Suprapubic skin (tissue), 4 donors: ENCODE measurements at regions not wholly inside any gene's neighbourhood (a gene's known extent, or its start where the extent isn't known, plus 50 kb on each side); places are given as distances from the start of the nearest gene placed in this dataset.

Source experiments
- DNase-seq, 2 donors: peaks; one replicate each; pipeline ENCODE4 v3.0.0-alpha.2; 2019; ENCODE audit warnings: low spot score in 2 of 2
- H3K27ac ChIP-seq: fragments of 200-600 bp; sonication (generic); one replicate; pipeline ENCODE4 v1.5.1; 2019
- H3K27me3 ChIP-seq: fragments of 200-600 bp; sonication (generic); one replicate; pipeline ENCODE4 v1.5.1; 2019
- H3K36me3 ChIP-seq: fragments of 200-600 bp; sonication (generic); one replicate; pipeline ENCODE4 v1.5.1; 2019
- H3K4me1 ChIP-seq: fragments of 200-600 bp; sonication (generic); one replicate; pipeline ENCODE4 v1.5.1; 2019
- H3K4me3 ChIP-seq: fragments of 200-600 bp; sonication (generic); one replicate; pipeline ENCODE4 v1.5.1; 2019; ENCODE audit warnings: mild to moderate bottlenecking
- H3K9me3 ChIP-seq: fragments of 200-600 bp; sonication (generic); one replicate; pipeline ENCODE4 v1.5.1; 2019
- EP300 ChIP-seq: sonication (generic); formaldehyde crosslinking; IDR thresholded peaks from one replicate; pipeline ENCODE4 v1.6.1; 2017; ENCODE audit warnings: antibody characterized with exemption
- POLR2A ChIP-seq, 2 donors: fragments of 450-650 bp; IDR thresholded peaks; one replicate each; pipeline ENCODE4 v1.6.1; 2017; ENCODE audit warnings: antibody characterized with exemption in 2 of 2, mild to moderate bottlenecking in 2 of 2, moderate library complexity in 2 of 2
- POLR2AphosphoS5 ChIP-seq, 3 donors: sonication (generic); formaldehyde crosslinking; IDR thresholded peaks; one replicate each; pipeline ENCODE4 v1.6.1; 2017; ENCODE audit warnings: antibody characterized with exemption in 3 of 3
- WGBS: methylation state at CpG from one replicate; pipeline ENCODE4 v1.1.5; 2018; 5-methylcytosine and 5-hydroxymethylcytosine counted together
- TF ChIP-seq, protein P1 (sequence below), 2 donors: fragments of 200-600 bp in 1 of 2; fragments of 450-650 bp in 1 of 2; sonication (generic) in 1 of 2; IDR thresholded peaks; one replicate each; pipeline ENCODE4 v1.5.1; 2016 to 2019; ENCODE audit warnings: antibody characterized with exemption in 2 of 2, mild to moderate bottlenecking in 1 of 2, moderate library complexity in 1 of 2

DNA sequence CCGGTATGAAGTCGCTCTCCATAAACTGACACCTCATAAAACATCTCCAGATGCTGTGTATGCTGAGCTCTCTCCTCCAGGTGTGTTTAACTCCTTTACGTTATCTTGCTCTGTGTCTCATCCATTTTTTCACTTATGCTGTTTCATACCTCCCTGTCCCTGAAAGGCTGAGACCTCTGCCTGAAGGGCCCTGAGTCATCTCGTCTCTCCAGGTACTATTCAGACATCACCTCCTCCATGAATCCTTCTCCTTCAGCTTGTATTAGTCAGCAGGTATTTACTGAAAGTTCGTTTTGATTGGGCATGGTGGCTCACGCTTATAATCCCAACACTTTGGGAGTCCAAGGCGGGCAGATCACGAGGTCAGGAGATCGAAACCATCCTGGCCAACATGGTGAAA lies 244.5 kb upstream of the EPHA4 start:
- WGBS: 82% methylated on average over 9 of the region's 9 CpGs
- Histone ChIP-seq H3K36me3 (no peaks in the 10 kb centered on the region), H3K4me3 (no peak overlapping the region), H3K4me1 (no peaks in the 10 kb centered on the region), H3K9me3 (no peaks in the 10 kb centered on the region), H3K27ac (no peak overlapping the region), H3K27me3 (no peaks in the 10 kb centered on the region)
- no peak for TF ChIP-seq POLR2AphosphoS5 (IDR thresholded peaks at IDR 0.05)
- TF ChIP-seq, protein P1, sequence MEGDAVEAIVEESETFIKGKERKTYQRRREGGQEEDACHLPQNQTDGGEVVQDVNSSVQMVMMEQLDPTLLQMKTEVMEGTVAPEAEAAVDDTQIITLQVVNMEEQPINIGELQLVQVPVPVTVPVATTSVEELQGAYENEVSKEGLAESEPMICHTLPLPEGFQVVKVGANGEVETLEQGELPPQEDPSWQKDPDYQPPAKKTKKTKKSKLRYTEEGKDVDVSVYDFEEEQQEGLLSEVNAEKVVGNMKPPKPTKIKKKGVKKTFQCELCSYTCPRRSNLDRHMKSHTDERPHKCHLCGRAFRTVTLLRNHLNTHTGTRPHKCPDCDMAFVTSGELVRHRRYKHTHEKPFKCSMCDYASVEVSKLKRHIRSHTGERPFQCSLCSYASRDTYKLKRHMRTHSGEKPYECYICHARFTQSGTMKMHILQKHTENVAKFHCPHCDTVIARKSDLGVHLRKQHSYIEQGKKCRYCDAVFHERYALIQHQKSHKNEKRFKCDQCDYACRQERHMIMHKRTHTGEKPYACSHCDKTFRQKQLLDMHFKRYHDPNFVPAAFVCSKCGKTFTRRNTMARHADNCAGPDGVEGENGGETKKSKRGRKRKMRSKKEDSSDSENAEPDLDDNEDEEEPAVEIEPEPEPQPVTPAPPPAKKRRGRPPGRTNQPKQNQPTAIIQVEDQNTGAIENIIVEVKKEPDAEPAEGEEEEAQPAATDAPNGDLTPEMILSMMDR (IDR thresholded peaks at IDR 0.05): no peak
- no peak for TF ChIP-seq POLR2A (IDR thresholded peaks at IDR 0.05)
- TF ChIP-seq EP300: no peak
- DNase-seq: no peak

GRCh38 chr2:221810650-221811049 lies 238.5 kb upstream of the EPHA4 start:
- H3K4me1 ChIP-seq: peaks cover 5% of the 10 kb centered on the region
- no peak overlapping the region for H3K4me3 ChIP-seq
- H3K9me3 ChIP-seq: no peaks in the 10 kb centered on the region
- H3K36me3 ChIP-seq: no peaks in the 10 kb centered on the region
- DNase-seq: no peak
- no peaks in the 10 kb centered on the region for H3K27me3 ChIP-seq
- no peak for TF ChIP-seq POLR2A (IDR thresholded peaks at IDR 0.05)
- no peak for TF ChIP-seq EP300
- TF ChIP-seq, protein P1 (IDR thresholded peaks at IDR 0.05): no peak
- TF ChIP-seq POLR2AphosphoS5 (IDR thresholded peaks at IDR 0.05): no peak
- H3K27ac ChIP-seq: no peak overlapping the region

- no peak overlapping the region for H3K27ac ChIP-seq
- WGBS: 14% methylated on average over 4 of the region's 4 CpGs
- no peaks in the 10 kb centered on the region for H3K36me3 ChIP-seq
- H3K27me3 ChIP-seq: no peaks in the 10 kb centered on the region
- TF ChIP-seq EP300 (no peak), POLR2A (IDR thresholded peaks at IDR 0.05) (no peak), POLR2AphosphoS5 (IDR thresholded peaks at IDR 0.05) (no peak)
- TF ChIP-seq, protein P1 (IDR thresholded peaks at IDR 0.05): no peak
- no peak for DNase-seq
- H3K9me3 ChIP-seq: no peaks in the 10 kb centered on the region
- H3K4me1 ChIP-seq: peaks cover 5% of the 10 kb centered on the region
- H3K4me3 ChIP-seq: no peak overlapping the region
Measured at GRCh38 chr2:221810245-221810644, 238.1 kb upstream of the EPHA4 start.

GRCh38 chr2:221808488-221808887 lies 236.4 kb upstream of the EPHA4 start:
- no peak for TF ChIP-seq POLR2AphosphoS5 (IDR thresholded peaks at IDR 0.05)
- TF ChIP-seq EP300: no peak
- no peak for TF ChIP-seq POLR2A (IDR thresholded peaks at IDR 0.05)
- TF ChIP-seq, protein P1 (IDR thresholded peaks at IDR 0.05): no peak
- Histone ChIP-seq H3K27ac (no peak overlapping the region), H3K9me3 (no peaks in the 10 kb centered on the region), H3K27me3 (no peaks in the 10 kb centered on the region), H3K36me3 (no peaks in the 10 kb centered on the region), H3K4me1 (peaks cover 5% of the 10 kb centered on the region), H3K4me3 (no peak overlapping the region)
- no peak for DNase-seq
- 64% methylated on average over 1 of the region's 1 CpG for WGBS

- H3K27ac ChIP-seq: no peak overlapping the region
- H3K4me3 ChIP-seq: no peak overlapping the region
- H3K9me3 ChIP-seq: no peaks in the 10 kb centered on the region
- DNase-seq: no peak
- TF ChIP-seq POLR2AphosphoS5 (IDR thresholded peaks at IDR 0.05): no peak
- TF ChIP-seq EP300: no peak
- no peak for TF ChIP-seq POLR2A (IDR thresholded peaks at IDR 0.05)
- TF ChIP-seq, protein P1 (IDR thresholded peaks at IDR 0.05): no peak
- H3K4me1 ChIP-seq: peaks cover 5% of the 10 kb centered on the region
- no peaks in the 10 kb centered on the region for H3K27me3 ChIP-seq
- no peaks in the 10 kb centered on the region for H3K36me3 ChIP-seq
- WGBS: 87% methylated on average over 1 of the region's 1 CpG
Measured at GRCh38 chr2:221807706-221808105, 235.6 kb upstream of the EPHA4 start.
